HepG2 (cell line): ENCODE measurements at regions not wholly inside any gene's neighbourhood (a gene's known extent, or its start where the extent isn't known, plus 50 kb on each side); places are given as distances from the start of the nearest gene placed in this dataset.

Experiments
- ATAC-seq: fragments of 200-7000 bp; cut with Tn5 transposase; 3 replicates; pipeline ENCODE4 v1.9.1; 2020; ENCODE audit warnings: mild to moderate bottlenecking, moderate library complexity
- BruUV-seq: library from RNA; stranded (reverse); fragments of 400-500 nt; replicated peaks from 2 replicates; lab custom pipeline; 2021; lab: Mats Ljungman, UMichigan
- CTCF ChIA-PET: fragments of 300-600 bp; formaldehyde crosslinking; extraction: SDS; loops from one replicate; lab custom pipeline; 2021; ENCODE audit warnings: low total read pairs, inconsistent platforms, low intra/inter-chr PET ratio; lab: Yijun Ruan, JAX
- POLR2A ChIA-PET: fragments of 350-600 bp; sonication (Branson Sonifier 250); formaldehyde crosslinking; loops from one replicate; lab custom pipeline; 2020; ENCODE audit warnings: antibody characterized with exemption, inconsistent platforms; lab: Yijun Ruan, JAX
- DNase-seq: peaks from one replicate; pipeline ENCODE4 v3.0.0-alpha.2; 2015; ENCODE audit warnings: low spot score
- FAIRE-seq: peaks from 3 replicates; lab custom pipeline; 2011; peaks lifted over from hg19 to GRCh38; lab: Jason Lieb, UNC
- H2AFZ ChIP-seq: one replicate; pipeline ENCODE4 v1.6.1; 2011; ENCODE audit warnings: low read length, inconsistent platforms
- H3K27ac ChIP-seq: fragments of 300-600 bp; 3 replicates; pipeline ENCODE4 v1.8.0; 2011; ENCODE audit warnings: mixed run types, mild to moderate bottlenecking, mixed read lengths, low read length, inconsistent platforms; ENCODE audit not compliant: insufficient read depth; ENCODE audit errors: extremely low read length
- H3K27me3 ChIP-seq, 2 experiments: fragments of 200-600 bp in 1 of 2; 2 replicates in 1 of 2; 3 replicates in 1 of 2; pipeline versions ENCODE4 v1.6.0 to v1.8.0; 2011; ENCODE audit warnings: low read length in 2 of 2, mild to moderate bottlenecking in 2 of 2, moderate library complexity in 2 of 2, inconsistent platforms in 1 of 2; ENCODE audit not compliant: insufficient read depth in 2 of 2, control insufficient read depth in 1 of 2
- H3K36me3 ChIP-seq, 2 experiments: fragments of 200-600 bp in 1 of 2; replicated peaks in 1 of 2; 2 replicates in 1 of 2; 3 replicates in 1 of 2; pipeline versions ENCODE4 v1.5.1 to v1.8.0; 2011; ENCODE audit warnings: low read length in 2 of 2, inconsistent platforms in 1 of 2; ENCODE audit not compliant: insufficient read depth in 2 of 2, control insufficient read depth in 1 of 2
- H3K4me1 ChIP-seq: 2 replicates; pipeline ENCODE4 v1.5.1; 2012; ENCODE audit warnings: low read length, inconsistent platforms; ENCODE audit not compliant: insufficient read depth
- H3K4me2 ChIP-seq: 2 replicates; pipeline ENCODE4 v1.6.0; 2011; ENCODE audit warnings: low read depth, low read length, inconsistent platforms
- H3K4me3 ChIP-seq, 3 experiments: fragments of 200-600 bp in 1 of 3; sonication (generic), shearing (Covaris generic) in 1 of 3; replicated peaks in 1 of 3; 2 replicates each; pipeline ENCODE4 v1.5.1; 2011 to 2016; ENCODE audit warnings: low read length in 3 of 3, inconsistent platforms in 2 of 3, low read depth in 2 of 3, mild to moderate bottlenecking in 2 of 3, control low read depth in 1 of 3, mixed read lengths in 1 of 3; ENCODE audit not compliant: insufficient read depth in 1 of 3
- H3K79me2 ChIP-seq: one replicate; pipeline ENCODE4 v1.6.1; 2011; ENCODE audit warnings: low read length, inconsistent platforms; ENCODE audit not compliant: insufficient read depth
- H3K9ac ChIP-seq: 2 replicates; pipeline ENCODE4 v1.6.0; 2011; ENCODE audit warnings: mild to moderate bottlenecking, low read depth, low read length, inconsistent platforms; ENCODE audit not compliant: insufficient read depth
- H3K9me3 ChIP-seq: 2 replicates; pipeline ENCODE4 v1.5.1; 2012; ENCODE audit warnings: mild to moderate bottlenecking, low read length
- H4K20me1 ChIP-seq: 2 replicates; pipeline ENCODE4 v1.6.0; 2011; ENCODE audit warnings: inconsistent platforms, mild to moderate bottlenecking, low read length, moderate library complexity; ENCODE audit not compliant: insufficient read depth
- ATRX ChIP-seq: sonication (generic); formaldehyde crosslinking; IDR thresholded peaks from 2 replicates; pipeline ENCODE4 v1.4.0; 2020; ENCODE audit warnings: missing genetic modification reagents, borderline replicate concordance
- HNRNPUL1 ChIP-seq: fragments of 200-400 bp; formaldehyde crosslinking; IDR thresholded peaks from 2 replicates; pipeline ENCODE4 v1.6.1; 2017; ENCODE audit warnings: low read depth, mild to moderate bottlenecking, low read length, moderate library complexity
- KDM5A ChIP-seq: fragments of 200-600 bp; sonication (generic); IDR thresholded peaks from 2 replicates; pipeline ENCODE4 v1.7.0; 2018; ENCODE audit warnings: antibody characterized with exemption, mild to moderate bottlenecking, low read length, borderline replicate concordance
- LCORL ChIP-seq, 2 experiments: fragments of 450-650 bp in 1 of 2; sonication (generic) in 1 of 2; formaldehyde crosslinking in 1 of 2; IDR thresholded peaks; 2 replicates each; pipeline versions ENCODE4 v1.5.0 to v1.6.1; 2017 to 2020; ENCODE audit warnings: antibody characterized with exemption in 1 of 2, missing genetic modification reagents in 1 of 2
- PTBP1 ChIP-seq: fragments of 200-400 bp; formaldehyde crosslinking; IDR thresholded peaks from 2 replicates; pipeline ENCODE4 v1.6.1; 2018; ENCODE audit warnings: low read length, low read depth; ENCODE audit not compliant: poor library complexity, severe bottlenecking
- SMAD9 ChIP-seq: sonication (generic); formaldehyde crosslinking; IDR thresholded peaks from 2 replicates; pipeline ENCODE4 v1.5.1; 2020; ENCODE audit warnings: mild to moderate bottlenecking, missing genetic modification reagents
- SMARCE1 ChIP-seq: fragments of 450-650 bp; IDR thresholded peaks from 2 replicates; pipeline ENCODE4 v1.6.1; 2017; ENCODE audit warnings: borderline replicate concordance
- SNAI1 ChIP-seq: sonication (generic); formaldehyde crosslinking; IDR thresholded peaks from 2 replicates; pipeline ENCODE4 v1.5.0; 2020; ENCODE audit warnings: mild to moderate bottlenecking, missing genetic modification reagents, borderline replicate concordance
- SRF ChIP-seq: IDR thresholded peaks from 2 replicates; pipeline ENCODE4 v1.6.1; 2011; ENCODE audit warnings: mild to moderate bottlenecking, low read depth, low read length, moderate library complexity
- UBTF ChIP-seq: sonication (generic); formaldehyde crosslinking; IDR thresholded peaks from 2 replicates; pipeline ENCODE4 v1.4.0; 2020; ENCODE audit warnings: mild to moderate bottlenecking, missing genetic modification reagents
- ZNF17 ChIP-seq: sonication (generic); formaldehyde crosslinking; IDR thresholded peaks from 2 replicates; pipeline ENCODE4 v1.5.0; 2020; ENCODE audit warnings: mild to moderate bottlenecking, missing genetic modification reagents
- ZSCAN29 ChIP-seq: sonication (generic); formaldehyde crosslinking; conservative IDR thresholded peaks from 2 replicates; pipeline ENCODE4 v1.4.0; 2020; ENCODE audit warnings: mild to moderate bottlenecking, missing genetic modification reagents
- in situ Hi-C: cut with HindIII; loops from 2 replicates; pipeline ENCODE4 v1.10.0; 2017; ENCODE audit warnings: low pct_unique_long_range_greater_than_20kb; ENCODE audit not compliant: extremely low pct_ligation_motif_present
- intact Hi-C: fragments of 100-400 bp; cut with micrococcal nuclease; formaldehyde crosslinking; loops from one replicate; pipeline ENCODE4 v1.10.0; 2022; ENCODE audit not compliant: unreplicated experiment
- TF ChIP-seq, protein P1 (sequence below): IDR thresholded peaks from 2 replicates; pipeline ENCODE4 v1.6.1; 2016; ENCODE audit warnings: low read depth, missing genetic modification reagents, missing compliant biosample characterization
- TF ChIP-seq, protein P2 (sequence below): IDR thresholded peaks from 2 replicates; pipeline ENCODE4 v1.6.1; 2016; ENCODE audit warnings: missing compliant biosample characterization, missing genetic modification reagents, borderline replicate concordance

- TF ChIP-seq UBTF (no peak), SMAD9 (no peak), ATRX (CRISPR knock-in tag) (no peak), LCORL (IDR thresholded peaks at IDR 0.05) (no peak), LCORL (CRISPR knock-in tag; IDR thresholded peaks at IDR 0.05) (no peak), SRF (no peak), SMARCE1 (no peak), SNAI1 (no peak)
Measured at GRCh38 chr1:170318141-170318540, 172.4 kb downstream of the NTMT2 start (continued).

- POLR2A ChIA-PET = no interaction called here
- BruUV-seq = no TSS peak
- FAIRE-seq (no peak), ATAC-seq (no peak), DNase-seq (no peak)
- in situ Hi-C loops = no loop called here
- intact Hi-C loops = no loop called here
- H4K20me1 ChIP-seq = no peaks in the 10 kb centered on the region
- no peaks in the 10 kb centered on the region for H3K27me3 ChIP-seq
- H3K36me3 ChIP-seq = no peaks in the 10 kb centered on the region
- H3K4me3 ChIP-seq = no peak overlapping the region
- H3K27ac ChIP-seq = no peak overlapping the region
- no peak overlapping the region for H2AFZ ChIP-seq
- H3K79me2 ChIP-seq = no peaks in the 10 kb centered on the region
- H3K9me3 ChIP-seq = no peaks in the 10 kb centered on the region
- no peaks in the 10 kb centered on the region for H3K4me1 ChIP-seq
- CTCF ChIA-PET = no interaction called here
- no peak overlapping the region for H3K4me2 ChIP-seq
- TF ChIP-seq KDM5A (no peak), ZSCAN29 (CRISPR knock-in tag) (no peak), PTBP1 (no peak), ZNF17 (no peak), HNRNPUL1 (no peak)
- TF ChIP-seq, protein P1, sequence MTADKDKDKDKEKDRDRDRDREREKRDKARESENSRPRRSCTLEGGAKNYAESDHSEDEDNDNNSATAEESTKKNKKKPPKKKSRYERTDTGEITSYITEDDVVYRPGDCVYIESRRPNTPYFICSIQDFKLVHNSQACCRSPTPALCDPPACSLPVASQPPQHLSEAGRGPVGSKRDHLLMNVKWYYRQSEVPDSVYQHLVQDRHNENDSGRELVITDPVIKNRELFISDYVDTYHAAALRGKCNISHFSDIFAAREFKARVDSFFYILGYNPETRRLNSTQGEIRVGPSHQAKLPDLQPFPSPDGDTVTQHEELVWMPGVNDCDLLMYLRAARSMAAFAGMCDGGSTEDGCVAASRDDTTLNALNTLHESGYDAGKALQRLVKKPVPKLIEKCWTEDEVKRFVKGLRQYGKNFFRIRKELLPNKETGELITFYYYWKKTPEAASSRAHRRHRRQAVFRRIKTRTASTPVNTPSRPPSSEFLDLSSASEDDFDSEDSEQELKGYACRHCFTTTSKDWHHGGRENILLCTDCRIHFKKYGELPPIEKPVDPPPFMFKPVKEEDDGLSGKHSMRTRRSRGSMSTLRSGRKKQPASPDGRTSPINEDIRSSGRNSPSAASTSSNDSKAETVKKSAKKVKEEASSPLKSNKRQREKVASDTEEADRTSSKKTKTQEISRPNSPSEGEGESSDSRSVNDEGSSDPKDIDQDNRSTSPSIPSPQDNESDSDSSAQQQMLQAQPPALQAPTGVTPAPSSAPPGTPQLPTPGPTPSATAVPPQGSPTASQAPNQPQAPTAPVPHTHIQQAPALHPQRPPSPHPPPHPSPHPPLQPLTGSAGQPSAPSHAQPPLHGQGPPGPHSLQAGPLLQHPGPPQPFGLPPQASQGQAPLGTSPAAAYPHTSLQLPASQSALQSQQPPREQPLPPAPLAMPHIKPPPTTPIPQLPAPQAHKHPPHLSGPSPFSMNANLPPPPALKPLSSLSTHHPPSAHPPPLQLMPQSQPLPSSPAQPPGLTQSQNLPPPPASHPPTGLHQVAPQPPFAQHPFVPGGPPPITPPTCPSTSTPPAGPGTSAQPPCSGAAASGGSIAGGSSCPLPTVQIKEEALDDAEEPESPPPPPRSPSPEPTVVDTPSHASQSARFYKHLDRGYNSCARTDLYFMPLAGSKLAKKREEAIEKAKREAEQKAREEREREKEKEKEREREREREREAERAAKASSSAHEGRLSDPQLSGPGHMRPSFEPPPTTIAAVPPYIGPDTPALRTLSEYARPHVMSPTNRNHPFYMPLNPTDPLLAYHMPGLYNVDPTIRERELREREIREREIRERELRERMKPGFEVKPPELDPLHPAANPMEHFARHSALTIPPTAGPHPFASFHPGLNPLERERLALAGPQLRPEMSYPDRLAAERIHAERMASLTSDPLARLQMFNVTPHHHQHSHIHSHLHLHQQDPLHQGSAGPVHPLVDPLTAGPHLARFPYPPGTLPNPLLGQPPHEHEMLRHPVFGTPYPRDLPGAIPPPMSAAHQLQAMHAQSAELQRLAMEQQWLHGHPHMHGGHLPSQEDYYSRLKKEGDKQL (CRISPR knock-in tag) = no peak
- TF ChIP-seq, protein P2, sequence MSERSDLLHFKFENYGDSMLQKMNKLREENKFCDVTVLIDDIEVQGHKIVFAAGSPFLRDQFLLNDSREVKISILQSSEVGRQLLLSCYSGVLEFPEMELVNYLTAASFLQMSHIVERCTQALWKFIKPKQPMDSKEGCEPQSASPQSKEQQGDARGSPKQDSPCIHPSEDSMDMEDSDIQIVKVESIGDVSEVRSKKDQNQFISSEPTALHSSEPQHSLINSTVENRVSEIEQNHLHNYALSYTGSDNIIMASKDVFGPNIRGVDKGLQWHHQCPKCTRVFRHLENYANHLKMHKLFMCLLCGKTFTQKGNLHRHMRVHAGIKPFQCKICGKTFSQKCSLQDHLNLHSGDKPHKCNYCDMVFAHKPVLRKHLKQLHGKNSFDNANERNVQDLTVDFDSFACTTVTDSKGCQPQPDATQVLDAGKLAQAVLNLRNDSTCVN (CRISPR knock-in tag) = no peak
- TF ChIP-seq, all 625 proteins: peak for 0
- no peak overlapping the region for H3K9ac ChIP-seq
Measured at GRCh38 chr1:170318736-170319135, 173.0 kb downstream of the NTMT2 start.
